NCI-H1048 (cell line): ENCODE measurements at regions not wholly inside any gene's neighbourhood (a gene's known extent, or its start where the extent isn't known, plus 50 kb on each side); places are given as distances from the start of the nearest gene placed in this dataset.
"Not testable (repeated sequence)": the region's sequence is repeated elsewhere in the genome, so short reads cannot be mapped to it uniquely, and the experiment has no call there.

Source experiments
- DNase-seq: peaks from one replicate; lab custom pipeline; 2025; lab: John Stamatoyannopoulos, UW

DNA sequence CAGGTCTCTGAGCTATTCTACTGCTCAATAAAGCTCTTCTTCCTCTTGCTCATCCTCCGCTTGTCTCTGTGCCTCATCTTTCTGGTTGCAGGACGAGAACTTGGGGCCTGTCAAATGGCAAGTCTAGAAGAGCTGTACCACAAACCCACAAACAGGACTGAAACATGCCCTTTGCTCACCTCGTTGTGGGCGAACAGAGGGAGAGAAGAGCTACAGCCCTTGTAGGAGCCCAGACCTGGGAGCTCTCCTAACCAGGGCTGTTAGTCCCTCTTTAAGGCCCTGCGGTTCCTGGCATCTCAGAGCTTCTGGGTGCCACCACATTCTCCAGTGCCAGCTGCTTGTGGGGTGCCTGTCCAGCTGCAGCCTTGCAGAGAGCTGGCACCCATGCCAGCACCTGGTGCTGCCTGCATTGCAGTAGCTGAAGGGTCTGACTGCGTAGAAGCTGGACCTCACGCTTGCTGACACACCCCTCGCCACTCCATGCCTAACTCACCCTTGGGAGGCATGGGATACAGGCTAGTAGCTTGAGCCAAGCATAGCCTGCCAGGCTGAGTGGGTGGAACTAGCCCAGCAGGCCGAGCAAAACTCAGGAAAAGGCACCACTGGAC is 313.4 kb downstream of the ANKRD30B start:
- not testable (repeated sequence) for DNase-seq

DNA sequence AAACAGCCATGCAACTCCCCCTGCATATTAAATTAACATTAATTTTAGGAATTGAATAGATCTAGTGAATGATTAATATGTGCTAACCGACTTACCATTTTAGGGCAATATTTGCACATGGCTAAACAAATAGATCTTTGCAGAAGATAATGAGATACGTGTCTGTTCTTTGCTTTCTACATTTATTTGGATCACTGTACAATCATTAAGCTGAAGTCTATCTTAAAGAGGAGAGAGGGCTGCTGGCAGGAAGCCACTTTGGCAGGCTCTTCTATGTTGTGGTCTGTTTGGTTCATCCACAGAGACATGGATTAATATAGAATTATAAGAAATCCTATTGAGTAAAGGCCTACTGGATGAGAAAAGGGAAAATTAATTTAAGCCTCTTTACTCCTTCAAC is 318.5 kb downstream of the ANKRD30B start:
- DNase-seq, result not testable (repeated sequence)

GRCh38 chr18:15071311-15071710 is 323.3 kb downstream of the ANKRD30B start:
- not testable (repeated sequence) for DNase-seq
